SH-SY5Y (cell line): ENCODE measurements at regions not wholly inside any gene's neighbourhood (a gene's known extent, or its start where the extent isn't known, plus 50 kb on each side); places are given as distances from the start of the nearest gene placed in this dataset.

Experiments used
- GATA2 ChIP-seq: IDR thresholded peaks from 2 replicates; pipeline ENCODE4 v1.6.1; 2011; ENCODE audit warnings: mild to moderate bottlenecking, low read depth, low read length
- GATA3 ChIP-seq: IDR thresholded peaks from 2 replicates; pipeline ENCODE4 v1.6.1; 2011; ENCODE audit warnings: low read depth, mild to moderate bottlenecking, low read length, moderate library complexity

DNA sequence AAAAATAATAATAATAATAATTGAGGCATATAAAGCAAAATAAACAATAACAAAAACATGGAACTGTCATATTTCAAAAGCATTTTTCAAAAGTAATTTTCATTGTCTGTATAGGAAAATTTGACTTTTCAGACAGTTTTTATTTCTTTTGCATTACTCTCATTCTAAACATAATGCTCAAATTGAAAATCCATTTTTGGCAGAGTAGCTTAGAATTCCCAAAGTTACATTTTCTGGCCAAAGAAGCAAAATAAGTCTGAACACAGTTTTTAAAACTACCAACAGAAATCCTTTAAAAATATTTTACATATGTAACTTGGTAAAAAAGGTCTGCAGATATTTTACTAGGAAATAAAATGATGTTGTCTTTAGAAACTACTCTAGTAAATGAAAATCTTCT is 535.4 kb downstream of the ANKRD7 start:
- TF ChIP-seq GATA2 (no peak), GATA3 (no peak)
